IMR-90 (cell line): ENCODE measurements at regions not wholly inside any gene's neighbourhood (a gene's known extent, or its start where the extent isn't known, plus 50 kb on each side); places are given as distances from the start of the nearest gene placed in this dataset.

Experiments used
- ATAC-seq: fragments of 200-7000 bp; cut with Tn5 transposase; 2 replicates; pipeline ENCODE4 v1.9.1; 2020; ENCODE audit warnings: low read depth, mild to moderate bottlenecking, moderate library complexity
- BruUV-seq: library from RNA; stranded (reverse); fragments of 400-500 nt; replicated peaks from 2 replicates; lab custom pipeline; 2021; lab: Mats Ljungman, UMichigan
- CTCF ChIA-PET: fragments of 300-600 bp; formaldehyde crosslinking; extraction: SDS; loops from one replicate; lab custom pipeline; 2021; ENCODE audit warnings: antibody characterized with exemption; lab: Yijun Ruan, JAX
- POLR2A ChIA-PET: fragments of 300-600 bp; sonication (Branson Sonifier 250); formaldehyde crosslinking; loops from one replicate; lab custom pipeline; 2022; ENCODE audit warnings: antibody characterized with exemption; ENCODE audit not compliant: unreplicated experiment; lab: Charles Lee
- DNase-seq: peaks from one replicate; pipeline ENCODE4 v3.0.0; 2013
- H2AFZ ChIP-seq: replicated peaks from 2 replicates; pipeline ENCODE3; 2013; ENCODE audit warnings: low read length, mild to moderate bottlenecking; ENCODE audit not compliant: poor library complexity
- H2AK5ac ChIP-seq: 2 replicates; pipeline ENCODE4 v1.6.1; 2013; ENCODE audit warnings: low read depth, low read length, inconsistent platforms
- H2AK9ac ChIP-seq: replicated peaks from 2 replicates; pipeline ENCODE3; 2013; ENCODE audit warnings: mild to moderate bottlenecking, low read depth, low read length, moderate library complexity; ENCODE audit not compliant: poor library complexity
- H2BK120ac ChIP-seq: 2 replicates; pipeline ENCODE4 v1.6.1; 2013; ENCODE audit warnings: low read depth, low read length, inconsistent platforms
- H2BK15ac ChIP-seq: 3 replicates; pipeline ENCODE4 v1.6.1; 2013; ENCODE audit warnings: low read depth, low read length, inconsistent platforms
- H2BK20ac ChIP-seq: 2 replicates; pipeline ENCODE4 v1.6.1; 2013; ENCODE audit warnings: low read depth, mild to moderate bottlenecking, inconsistent platforms, low read length, moderate library complexity
- H2BK5ac ChIP-seq: 2 replicates; pipeline ENCODE4 v1.6.1; 2013; ENCODE audit warnings: mild to moderate bottlenecking, low read depth, low read length, inconsistent platforms; ENCODE audit not compliant: poor library complexity, severe bottlenecking
- H3K14ac ChIP-seq: replicated peaks from 2 replicates; pipeline ENCODE4 v1.6.1; 2013; ENCODE audit warnings: low read depth, low read length, inconsistent platforms
- H3K18ac ChIP-seq: 2 replicates; pipeline ENCODE4 v1.6.1; 2013; ENCODE audit warnings: low read depth, low read length, control low read depth
- H3K23ac ChIP-seq: 2 replicates; pipeline ENCODE4 v1.6.1; 2013; ENCODE audit warnings: low read depth, low read length, inconsistent platforms
- H3K27ac ChIP-seq: 2 replicates; pipeline ENCODE4 v1.5.1; 2013; ENCODE audit warnings: mild to moderate bottlenecking, control low read depth, low read length; ENCODE audit not compliant: insufficient read depth
- H3K27me3 ChIP-seq: 2 replicates; pipeline ENCODE4 v1.6.1; 2013; ENCODE audit warnings: low read length; ENCODE audit not compliant: control insufficient read depth, insufficient read depth
- H3K36me3 ChIP-seq: 2 replicates; pipeline ENCODE4 v1.6.1; 2013; ENCODE audit warnings: low read length, mixed read lengths; ENCODE audit not compliant: control insufficient read depth, insufficient read depth
- H3K4ac ChIP-seq: 2 replicates; pipeline ENCODE4 v1.6.1; 2013; ENCODE audit warnings: low read depth, low read length, inconsistent platforms
- H3K4me1 ChIP-seq: 2 replicates; pipeline ENCODE4 v1.6.1; 2013; ENCODE audit warnings: low read length, mixed read lengths; ENCODE audit not compliant: control insufficient read depth, insufficient read depth
- H3K4me2 ChIP-seq: 2 replicates; pipeline ENCODE4 v1.6.1; 2013; ENCODE audit warnings: low read depth, mild to moderate bottlenecking, control low read depth, low read length, moderate library complexity
- H3K4me3 ChIP-seq: 2 replicates; pipeline ENCODE4 v1.5.1; 2013; ENCODE audit warnings: low read depth, mild to moderate bottlenecking, control low read depth, low read length, moderate library complexity; ENCODE audit not compliant: insufficient read depth
- H3K56ac ChIP-seq: 2 replicates; pipeline ENCODE4 v1.6.1; 2013; ENCODE audit warnings: low read length, inconsistent platforms; ENCODE audit not compliant: insufficient read depth; ENCODE audit errors: extremely low read depth
- H3K79me1 ChIP-seq, 2 experiments: 2 replicates each; pipeline ENCODE4 v1.6.1; 2013; ENCODE audit warnings: low read length in 2 of 2, inconsistent platforms in 1 of 2, low read depth in 1 of 2
- H3K9ac ChIP-seq: 2 replicates; pipeline ENCODE4 v1.6.1; 2013; ENCODE audit warnings: low read depth, low read length, control low read depth
- H3K9me1 ChIP-seq: 2 replicates; pipeline ENCODE4 v1.6.1; 2013; ENCODE audit warnings: low read length, inconsistent platforms; ENCODE audit not compliant: insufficient read depth
- H3K9me3 ChIP-seq: 2 replicates; pipeline ENCODE4 v1.6.1; 2013; ENCODE audit warnings: low read length; ENCODE audit not compliant: control insufficient read depth, insufficient read depth
- H4K20me1 ChIP-seq: 2 replicates; pipeline ENCODE4 v1.6.1; 2013; ENCODE audit warnings: low read length, inconsistent platforms; ENCODE audit not compliant: insufficient read depth
- H4K5ac ChIP-seq: 2 replicates; pipeline ENCODE4 v1.6.1; 2013; ENCODE audit warnings: mild to moderate bottlenecking, low read depth, low read length, control low read depth
- H4K8ac ChIP-seq, 2 experiments: 2 replicates each; pipeline ENCODE4 v1.6.1; 2013; ENCODE audit warnings: low read depth in 2 of 2, low read length in 2 of 2, control low read depth in 1 of 2, inconsistent platforms in 1 of 2
- H4K91ac ChIP-seq: 2 replicates; pipeline ENCODE4 v1.6.1; 2013; ENCODE audit warnings: low read depth, low read length, inconsistent platforms; ENCODE audit not compliant: insufficient read depth
- CHD1 ChIP-seq: IDR thresholded peaks from 2 replicates; pipeline ENCODE4 v1.6.1; 2012; ENCODE audit warnings: low read depth, low read length, improper control_type of control experiment
- FOS ChIP-seq: fragments of 150-350 bp; IDR thresholded peaks from 2 replicates; pipeline ENCODE4 v1.6.1; 2016; ENCODE audit warnings: low read depth, low read length
- RCOR1 ChIP-seq: IDR thresholded peaks from 2 replicates; pipeline ENCODE4 v1.6.1; 2012; ENCODE audit warnings: mild to moderate bottlenecking, low read length, improper control_type of control experiment; ENCODE audit not compliant: insufficient replicate concordance
- USF2 ChIP-seq: fragments of 150-350 bp; IDR thresholded peaks from 2 replicates; pipeline ENCODE4 v1.6.1; 2017; ENCODE audit warnings: mild to moderate bottlenecking, antibody characterized with exemption, low read length, low read depth
- WGBS, 2 experiments: methylation state at CpG; one replicate each; pipeline versions ENCODE4 v1.1.5 to v1.1.7; 2013; ENCODE audit warnings: missing lambda C conversion rate in 2 of 2; ENCODE audit not compliant: insufficient read length in 1 of 2; ENCODE audit errors: extremely low coverage in 2 of 2; 5-methylcytosine and 5-hydroxymethylcytosine counted together
- dilution Hi-C: fragments of 300-500 bp; cut with HindIII; formaldehyde crosslinking; loops from one replicate; pipeline ENCODE4 v1.14.3; 2018; ENCODE audit warnings: low sequenced_read_pairs; ENCODE audit not compliant: unreplicated experiment
- in situ Hi-C: fragments of 300-500 bp; cut with MboI; formaldehyde crosslinking; loops from 3 replicates; pipeline ENCODE4 v1.14.3; 2019; ENCODE audit warnings: low sequenced_read_pairs, inconsistent platforms, mixed read lengths
- intact Hi-C: fragments of 100-400 bp; cut with micrococcal nuclease; formaldehyde crosslinking; loops from 2 replicates; pipeline ENCODE4 v1.10.0; 2022

DNA sequence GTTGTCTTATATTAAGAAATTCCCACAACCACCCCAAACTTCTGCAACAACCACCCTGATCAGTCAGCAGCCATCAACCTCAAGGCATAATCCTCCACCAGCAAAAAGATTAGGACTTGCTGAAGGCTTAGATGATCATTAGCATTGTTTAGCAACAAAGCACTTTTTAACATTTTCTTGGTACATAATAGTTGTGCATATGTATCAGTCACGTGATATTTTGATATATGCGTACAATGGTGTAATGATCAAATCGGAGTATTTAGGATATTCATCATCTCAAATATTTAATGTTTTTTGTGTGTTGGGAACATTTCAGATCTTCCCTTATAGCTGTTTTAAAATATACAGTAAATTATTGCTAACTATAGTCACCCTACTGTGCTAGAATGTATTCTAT lies 73.5 kb upstream of the API5 start:
- Histone ChIP-seq H3K27me3 (no peaks in the 10 kb centered on the region), H3K23ac (no peak overlapping the region), H3K14ac (no peak overlapping the region), H4K91ac (no peak overlapping the region), H2AK9ac (no peak overlapping the region), H3K79me1 (no peaks in the 10 kb centered on the region), H3K18ac (no peak overlapping the region), H3K4me3 (no peak overlapping the region), H3K4me1 (no peaks in the 10 kb centered on the region), H4K5ac (no peak overlapping the region), H3K27ac (no peak overlapping the region), H2BK20ac (no peak overlapping the region), H2BK15ac (no peak overlapping the region), H2BK120ac (no peak overlapping the region), H4K8ac (no peak overlapping the region), H3K9me1 (no peaks in the 10 kb centered on the region), H3K4ac (no peak overlapping the region), H2BK5ac (no peak overlapping the region), H4K20me1 (no peaks in the 10 kb centered on the region), H3K9ac (no peak overlapping the region), H3K56ac (no peak overlapping the region), H3K4me2 (no peak overlapping the region), H2AFZ (no peak overlapping the region), H3K9me3 (no peaks in the 10 kb centered on the region), H3K36me3 (no peaks in the 10 kb centered on the region), H2AK5ac (no peak overlapping the region)
- ATAC-seq, result no peak
- CTCF ChIA-PET, result no interaction called here
- BruUV-seq, result no TSS peak
- in situ Hi-C loops (no loop called here), intact Hi-C loops (no loop called here), dilution Hi-C loops (no loop called here)
- no peak for DNase-seq
- POLR2A ChIA-PET, result no interaction called here
- no CpG with 5 or more reads among the region's 3 CpGs for WGBS, 2 experiments
- TF ChIP-seq USF2 (no peak), CHD1 (no peak), RCOR1 (no peak), FOS (no peak)
